Endodermal cell (in vitro differentiated cells): ENCODE measurements at regions not wholly inside any gene's neighbourhood (a gene's known extent, or its start where the extent isn't known, plus 50 kb on each side); places are given as distances from the start of the nearest gene placed in this dataset.
"Not testable (repeated sequence)": the region's sequence is repeated elsewhere in the genome, so short reads cannot be mapped to it uniquely, and the experiment has no call there.

Source experiments
- DNase-seq: peaks from one replicate; pipeline ENCODE4 v3.0.0-alpha.2; 2017
- H3K27ac ChIP-seq: 2 replicates; pipeline ENCODE4 v1.5.1; 2013; ENCODE audit warnings: mild to moderate bottlenecking, low read depth, low read length, moderate library complexity
- H3K27me3 ChIP-seq: 2 replicates; pipeline ENCODE4 v1.6.1; 2013; ENCODE audit warnings: mild to moderate bottlenecking, low read length, moderate library complexity; ENCODE audit not compliant: insufficient read depth, control insufficient read depth, poor library complexity, severe bottlenecking
- H3K36me3 ChIP-seq: 2 replicates; pipeline ENCODE4 v1.7.0; 2013; ENCODE audit warnings: mild to moderate bottlenecking, low read length, moderate library complexity; ENCODE audit not compliant: control insufficient read depth, insufficient read depth
- H3K4me1 ChIP-seq: one replicate; pipeline ENCODE4 v1.7.0; 2013; ENCODE audit warnings: low read length; ENCODE audit not compliant: control insufficient read depth, insufficient read depth
- H3K4me3 ChIP-seq: 2 replicates; pipeline ENCODE4 v1.5.1; 2013; ENCODE audit warnings: mild to moderate bottlenecking, low read length, moderate library complexity
- H3K9ac ChIP-seq: 2 replicates; pipeline ENCODE4 v1.6.1; 2013; ENCODE audit warnings: mild to moderate bottlenecking, low read length, moderate library complexity; ENCODE audit not compliant: poor library complexity, severe bottlenecking; ENCODE audit errors: extremely low read depth
- H3K9me3 ChIP-seq: 2 replicates; pipeline ENCODE4 v1.6.1; 2013; ENCODE audit warnings: mild to moderate bottlenecking, low read length, moderate library complexity; ENCODE audit not compliant: control insufficient read depth
- H3K27ac Mint-ChIP-seq: 2 replicates; pipeline ENCODE4 v1.8.0; 2020; ENCODE audit warnings: mixed read lengths
- H3K27me3 Mint-ChIP-seq: 2 replicates; pipeline ENCODE4 v1.8.0; 2021; ENCODE audit warnings: mild to moderate bottlenecking, mixed read lengths; ENCODE audit not compliant: insufficient read depth
- H3K36me3 Mint-ChIP-seq: 2 replicates; pipeline ENCODE4 v1.8.0; 2020; ENCODE audit warnings: low read depth, mixed read lengths
- H3K4me1 Mint-ChIP-seq: 2 replicates; pipeline ENCODE4 v1.8.0; 2020; ENCODE audit warnings: mixed read lengths
- H3K4me3 Mint-ChIP-seq: 2 replicates; pipeline ENCODE4 v1.8.0; 2020; ENCODE audit warnings: mild to moderate bottlenecking, moderate library complexity, mixed read lengths
- H3K9me3 Mint-ChIP-seq: 2 replicates; pipeline ENCODE4 v1.8.0; 2020; ENCODE audit warnings: mild to moderate bottlenecking, mixed read lengths
- CTCF ChIP-seq: fragments of 200-600 bp; sonication (generic); conservative IDR thresholded peaks from 2 replicates; pipeline ENCODE4 v1.5.0; 2021; ENCODE audit warnings: antibody characterized with exemption, mild to moderate bottlenecking
- WGBS, 2 experiments: methylation state at CpG; one replicate each; pipeline versions ENCODE4 v1.1.5 to v1.1.7; 2013; ENCODE audit warnings: missing lambda C conversion rate in 2 of 2, mixed read lengths in 1 of 2; ENCODE audit not compliant: insufficient coverage in 1 of 2, insufficient read length in 1 of 2; 5-methylcytosine and 5-hydroxymethylcytosine counted together

- not testable (repeated sequence) for H3K9ac ChIP-seq, H3K4me3 Mint-ChIP-seq, H3K36me3 Mint-ChIP-seq, H3K36me3 ChIP-seq, H3K27me3 Mint-ChIP-seq, DNase-seq, H3K27ac ChIP-seq, H3K27ac Mint-ChIP-seq, H3K4me1 ChIP-seq, H3K4me1 Mint-ChIP-seq, H3K4me3 ChIP-seq, H3K27me3 ChIP-seq
- H3K9me3 Mint-ChIP-seq, result peaks cover 79% of the 10 kb centered on the region
- peak; percentile 27 for TF ChIP-seq CTCF
- 83 to 100% methylated on average over 1 to 9 of the region's 12 CpGs for WGBS, 2 experiments
- peaks cover 12% of the 10 kb centered on the region for H3K9me3 ChIP-seq
These were observed 928.8 kb downstream of the TUBA3C start for GRCh38 chr13:18252848-18253247.

- not testable (repeated sequence) for DNase-seq, H3K4me3 Mint-ChIP-seq, H3K36me3 ChIP-seq, H3K27ac ChIP-seq, H3K9me3 ChIP-seq, H3K4me1 Mint-ChIP-seq, H3K27ac Mint-ChIP-seq, H3K36me3 Mint-ChIP-seq, H3K4me1 ChIP-seq, H3K27me3 ChIP-seq, H3K27me3 Mint-ChIP-seq, H3K9ac ChIP-seq, H3K4me3 ChIP-seq
- WGBS, 2 experiments, result 77 to 89% methylated on average over 5 to 12 of the region's 12 CpGs
- H3K9me3 Mint-ChIP-seq, result peaks cover 69% of the 10 kb centered on the region
These were observed 932.9 kb downstream of the TUBA3C start for GRCh38 chr13:18248533-18249240.

GRCh38 chr13:18240086-18240485 is 941.5 kb downstream of the TUBA3C start:
- peaks cover 12% of the 10 kb centered on the region for H3K9me3 ChIP-seq
- not testable (repeated sequence) for H3K27me3 ChIP-seq, H3K9ac ChIP-seq, H3K4me3 Mint-ChIP-seq, H3K4me1 ChIP-seq, H3K4me3 ChIP-seq, H3K27ac ChIP-seq, H3K36me3 ChIP-seq, H3K36me3 Mint-ChIP-seq, DNase-seq, H3K27ac Mint-ChIP-seq, H3K27me3 Mint-ChIP-seq, H3K4me1 Mint-ChIP-seq
- 92% methylated on average over 2 of the region's 3 CpGs; no CpG with 5 or more reads in 1 of the 2 experiments for WGBS, 2 experiments
- peaks cover 77% of the 10 kb centered on the region for H3K9me3 Mint-ChIP-seq

- peaks cover 72% of the 10 kb centered on the region for H3K9me3 Mint-ChIP-seq
- H3K4me3 ChIP-seq, H3K27me3 ChIP-seq, H3K27ac ChIP-seq, H3K4me1 ChIP-seq, H3K27ac Mint-ChIP-seq, H3K9ac ChIP-seq, H3K4me3 Mint-ChIP-seq, H3K27me3 Mint-ChIP-seq, H3K36me3 ChIP-seq, H3K36me3 Mint-ChIP-seq, H3K4me1 Mint-ChIP-seq, DNase-seq: not testable (repeated sequence)
- WGBS, 2 experiments, result 62 to 78% methylated on average over 3 to 5 of the region's 5 CpGs
- H3K9me3 ChIP-seq, result peaks cover 19% of the 10 kb centered on the region
These were observed 943.0 kb downstream of the TUBA3C start for GRCh38 chr13:18238586-18238985.
